Lower leg skin (tissue), 4 donors: ENCODE measurements at regions not wholly inside any gene's neighbourhood (a gene's known extent, or its start where the extent isn't known, plus 50 kb on each side); places are given as distances from the start of the nearest gene placed in this dataset.

Experiments used
- DNase-seq, 2 donors: peaks; one replicate each; pipeline ENCODE4 v3.0.0-alpha.2; 2019; ENCODE audit warnings: low spot score in 2 of 2
- H3K4me3 ChIP-seq: fragments of 200-600 bp; sonication (generic); 2 replicates; pipeline ENCODE4 v1.5.1; 2017; ENCODE audit warnings: mild to moderate bottlenecking, low read depth; ENCODE audit not compliant: poor library complexity, severe bottlenecking
- POLR2A ChIP-seq, 2 donors: fragments of 450-650 bp; IDR thresholded peaks; one replicate each; pipeline ENCODE4 v1.6.1; 2016 to 2017; ENCODE audit warnings: antibody characterized with exemption in 2 of 2, mild to moderate bottlenecking in 1 of 2, moderate library complexity in 1 of 2
- WGBS, 2 donors: methylation state at CpG; one replicate each; pipeline ENCODE4 v1.1.5; 2018; 5-methylcytosine and 5-hydroxymethylcytosine counted together
- intact Hi-C: fragments of 100-400 bp; cut with DNase I; formaldehyde crosslinking; loops from one replicate; pipeline ENCODE4 v1.15.0; 2023; ENCODE audit warnings: low total_unique reads
- TF ChIP-seq, protein P1 (sequence below), 3 donors: fragments of 450-650 bp; IDR thresholded peaks; one replicate each; pipeline ENCODE4 v1.5.1; 2016; ENCODE audit warnings: antibody characterized with exemption in 3 of 3, mild to moderate bottlenecking in 3 of 3, moderate library complexity in 2 of 3

DNA sequence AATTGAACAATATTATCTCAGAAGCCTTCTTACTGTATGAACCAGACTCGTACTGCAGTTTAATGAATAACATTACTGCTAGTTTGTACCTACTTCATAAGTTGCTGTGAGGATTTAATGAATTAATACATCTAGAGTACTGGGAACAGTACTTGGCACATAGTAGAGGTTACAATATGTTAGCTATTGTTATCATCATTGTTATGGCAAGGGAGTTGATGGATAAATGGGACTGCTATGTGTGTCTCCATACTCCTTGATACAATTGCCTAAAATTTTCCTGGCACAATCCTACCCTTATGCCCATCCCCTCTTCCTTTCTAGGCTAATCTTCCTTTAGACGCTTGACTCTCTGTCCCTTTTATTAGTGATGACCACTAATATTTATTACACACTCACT, 473.6 kb downstream of the MCTP2 start:
- TF ChIP-seq POLR2A (IDR thresholded peaks at IDR 0.05) = no peak
- TF ChIP-seq, protein P1, sequence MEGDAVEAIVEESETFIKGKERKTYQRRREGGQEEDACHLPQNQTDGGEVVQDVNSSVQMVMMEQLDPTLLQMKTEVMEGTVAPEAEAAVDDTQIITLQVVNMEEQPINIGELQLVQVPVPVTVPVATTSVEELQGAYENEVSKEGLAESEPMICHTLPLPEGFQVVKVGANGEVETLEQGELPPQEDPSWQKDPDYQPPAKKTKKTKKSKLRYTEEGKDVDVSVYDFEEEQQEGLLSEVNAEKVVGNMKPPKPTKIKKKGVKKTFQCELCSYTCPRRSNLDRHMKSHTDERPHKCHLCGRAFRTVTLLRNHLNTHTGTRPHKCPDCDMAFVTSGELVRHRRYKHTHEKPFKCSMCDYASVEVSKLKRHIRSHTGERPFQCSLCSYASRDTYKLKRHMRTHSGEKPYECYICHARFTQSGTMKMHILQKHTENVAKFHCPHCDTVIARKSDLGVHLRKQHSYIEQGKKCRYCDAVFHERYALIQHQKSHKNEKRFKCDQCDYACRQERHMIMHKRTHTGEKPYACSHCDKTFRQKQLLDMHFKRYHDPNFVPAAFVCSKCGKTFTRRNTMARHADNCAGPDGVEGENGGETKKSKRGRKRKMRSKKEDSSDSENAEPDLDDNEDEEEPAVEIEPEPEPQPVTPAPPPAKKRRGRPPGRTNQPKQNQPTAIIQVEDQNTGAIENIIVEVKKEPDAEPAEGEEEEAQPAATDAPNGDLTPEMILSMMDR (IDR thresholded peaks at IDR 0.05) = no peak
- intact Hi-C loops = no loop called here
- 88 to 95% methylated on average over 2 of the region's 2 CpGs for WGBS, 2 donors
- no peak overlapping the region for H3K4me3 ChIP-seq
- no peak for DNase-seq

DNA sequence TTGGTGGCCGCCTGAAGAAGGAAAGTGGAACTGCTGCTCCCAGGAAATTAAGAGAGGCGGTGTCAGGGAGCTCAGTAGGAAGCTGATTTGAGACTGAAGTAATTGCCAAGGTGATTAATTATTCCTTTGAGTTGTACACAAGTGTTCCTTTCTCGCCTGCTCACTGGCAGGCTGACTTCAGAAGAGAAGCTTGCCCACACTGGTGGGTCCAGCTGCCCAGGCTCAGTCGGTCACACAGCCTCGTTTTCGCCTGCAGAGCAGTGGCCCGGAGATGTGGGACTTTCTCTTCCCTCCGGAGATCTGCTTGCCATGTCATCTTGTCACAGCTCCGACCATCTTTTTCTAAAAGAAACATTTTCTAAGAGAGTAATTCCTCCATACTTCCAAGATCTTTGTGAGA, 478.0 kb downstream of the MCTP2 start:
- no peak overlapping the region for H3K4me3 ChIP-seq
- intact Hi-C loops = no loop called here
- no peak for TF ChIP-seq POLR2A (IDR thresholded peaks at IDR 0.05)
- TF ChIP-seq, protein P1 (IDR thresholded peaks at IDR 0.05) = no peak
- 88 to 91% methylated on average over 9 of the region's 9 CpGs for WGBS, 2 donors
- no peak for DNase-seq

DNA sequence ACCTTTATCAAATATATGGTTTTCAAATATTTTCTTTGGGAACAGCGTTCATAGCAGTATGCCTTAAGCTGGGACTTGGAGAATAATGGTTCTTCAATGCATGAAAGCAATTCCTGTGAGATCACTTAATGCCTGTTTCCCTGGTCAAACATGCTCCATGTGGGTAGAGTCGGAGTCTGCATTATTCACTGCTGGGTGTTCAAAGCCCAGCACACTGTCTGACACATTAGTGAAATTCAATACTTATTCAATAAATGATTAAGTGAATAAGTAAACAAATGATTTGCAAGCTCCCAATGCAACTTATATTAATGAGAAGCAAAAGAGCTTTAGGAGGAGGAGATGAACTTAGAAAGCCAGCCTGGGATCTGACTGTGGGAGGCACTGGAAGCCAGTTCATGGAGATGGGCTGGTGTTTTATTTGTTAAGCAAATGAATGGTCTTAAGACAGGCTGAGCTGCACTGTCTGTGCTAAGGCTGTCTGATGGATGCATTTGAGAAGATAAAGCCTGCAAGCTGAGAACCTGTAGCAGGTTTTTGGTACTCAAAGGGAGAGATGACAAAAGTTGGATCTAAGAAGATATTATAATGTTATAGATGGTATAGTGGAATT, 490.8 kb downstream of the MCTP2 start:
- intact Hi-C loops = no loop called here
- H3K4me3 ChIP-seq = no peak overlapping the region
- WGBS, 2 donors = 84 to 89% methylated on average over 2 of the region's 2 CpGs
- TF ChIP-seq, protein P1 (IDR thresholded peaks at IDR 0.05) = no peak
- no peak for TF ChIP-seq POLR2A (IDR thresholded peaks at IDR 0.05)
- DNase-seq = no peak

DNA sequence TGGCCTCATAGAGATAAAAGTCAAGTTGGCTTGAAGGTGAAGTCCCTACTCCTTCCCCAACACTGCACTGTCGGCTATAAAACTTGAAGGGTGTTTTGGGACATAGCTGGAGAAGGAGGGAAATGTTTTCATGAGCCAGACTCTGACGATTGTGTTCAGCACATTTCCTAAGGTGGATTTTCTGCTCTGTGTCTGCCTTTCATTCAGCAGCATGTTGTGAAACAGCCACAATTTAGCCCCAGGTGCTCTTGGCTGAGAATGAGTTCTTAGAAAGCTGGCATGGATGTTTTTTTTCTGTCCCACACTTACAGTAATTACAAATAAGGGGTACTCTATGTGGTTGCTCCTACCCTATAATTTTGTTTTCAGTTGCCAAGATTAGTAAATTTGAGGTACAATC, 492.4 kb downstream of the MCTP2 start:
- TF ChIP-seq POLR2A (IDR thresholded peaks at IDR 0.05) = no peak
- TF ChIP-seq, protein P1 (IDR thresholded peaks at IDR 0.05) = no peak
- no peak for DNase-seq
- H3K4me3 ChIP-seq = no peak overlapping the region
- WGBS, 2 donors = 30 to 32% methylated on average over 2 of the region's 2 CpGs
- intact Hi-C loops = no loop called here

DNA sequence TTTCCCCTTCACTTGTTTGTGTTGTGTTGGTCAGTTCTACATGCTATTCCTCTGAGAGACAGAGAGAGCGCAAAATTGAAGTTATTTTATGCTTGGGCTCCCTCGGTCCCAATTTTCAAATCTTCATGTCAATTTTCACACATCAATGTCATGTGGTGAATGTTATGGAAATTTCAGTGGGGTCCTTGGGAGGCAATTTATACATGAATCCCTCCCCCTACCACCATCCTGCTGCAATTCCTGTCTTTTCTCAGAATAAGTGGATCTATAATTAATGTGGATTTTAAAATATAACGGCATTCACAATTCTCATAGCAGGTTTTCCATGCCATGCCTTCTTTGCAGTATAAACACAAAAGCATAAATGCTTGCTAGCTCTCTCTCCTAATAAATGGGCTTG, 499.9 kb downstream of the MCTP2 start:
- intact Hi-C loops = no loop called here

More for the DNA sequence above, 499.9 kb downstream of the MCTP2 start:
- no peak overlapping the region for H3K4me3 ChIP-seq
- no peak for DNase-seq
- 64 to 86% methylated on average over 3 of the region's 3 CpGs for WGBS, 2 donors
- TF ChIP-seq, protein P1 (IDR thresholded peaks at IDR 0.05) = no peak
- no peak for TF ChIP-seq POLR2A (IDR thresholded peaks at IDR 0.05)
